Stimulated activated CD8-positive, alpha-beta memory T cell treated with anti-CD3 and anti-CD28 coated beads, Interleukin-4, amount 100 ng/mL, for 24 hours (primary cell): ENCODE measurements at regions not wholly inside any gene's neighbourhood (a gene's known extent, or its start where the extent isn't known, plus 50 kb on each side); places are given as distances from the start of the nearest gene placed in this dataset.
A peak's percentile ranks its signal among the peaks of the same experiment; 100 is the strongest.

Source experiments
- DNase-seq: peaks from one replicate; pipeline ENCODE4 v3.0.0-alpha.2; 2020; ENCODE audit warnings: low read depth

GRCh38 chr2:204234248-204234647, 297.7 kb downstream of the ICOS start:
- no peak for DNase-seq

- no peak for DNase-seq
These were observed 298.3 kb downstream of the ICOS start for GRCh38 chr2:204234879-204235278.

DNA sequence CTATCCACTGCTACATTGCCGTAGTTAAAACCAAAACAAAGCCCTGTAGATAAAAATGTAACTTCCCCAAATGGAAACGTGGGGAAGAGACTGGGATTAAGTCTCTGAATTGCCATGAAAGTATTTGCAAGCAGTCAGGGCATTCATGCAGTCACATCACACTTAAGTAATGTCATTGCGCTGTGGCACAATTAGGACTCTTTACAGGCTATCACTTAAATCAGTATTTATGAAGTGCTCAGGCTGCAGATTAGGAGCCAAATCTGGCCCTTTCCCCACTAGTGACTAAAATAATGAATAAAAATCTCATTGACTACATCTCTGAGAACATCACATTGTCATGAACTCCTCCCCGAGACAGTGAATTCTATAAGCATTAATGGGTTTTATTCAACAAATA, 300.9 kb downstream of the ICOS start:
- DNase-seq, result no peak

DNA sequence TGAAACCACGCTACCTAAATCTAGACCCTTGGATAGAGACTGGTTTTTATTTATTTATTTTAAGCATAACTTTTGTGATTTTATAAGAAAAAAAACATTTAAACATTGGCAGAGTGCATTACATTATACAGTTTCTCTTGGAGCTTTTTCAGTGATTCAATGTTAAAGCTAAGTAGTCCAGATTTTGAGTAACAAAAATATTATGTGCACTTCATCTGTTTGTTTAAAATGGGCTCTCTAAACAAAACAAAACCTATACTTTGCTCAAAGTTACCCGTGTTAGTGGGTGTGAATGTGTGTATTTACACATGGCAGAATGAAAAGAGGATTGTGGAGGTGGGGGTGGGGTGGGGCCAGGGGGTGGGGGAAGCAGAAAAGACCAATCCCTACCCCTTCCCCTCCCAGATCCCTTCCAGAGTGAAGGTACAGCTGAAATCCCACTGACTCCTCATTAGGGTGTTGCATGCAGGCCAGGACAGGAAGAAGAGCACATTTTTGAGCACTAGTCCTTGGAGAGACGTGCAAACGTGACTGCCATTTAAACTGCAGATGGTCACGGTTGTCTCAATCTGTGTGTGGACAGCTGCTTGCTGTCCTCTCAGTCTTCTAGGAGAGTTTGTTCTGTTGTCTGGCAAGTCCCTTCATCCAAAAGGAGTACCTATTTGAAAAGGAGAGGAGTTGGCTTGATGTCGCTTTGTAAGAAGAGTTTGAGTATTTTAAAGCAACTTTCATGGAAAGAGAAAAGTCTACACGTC, 303.0 kb downstream of the ICOS start:
- DNase-seq, result no peak

DNA sequence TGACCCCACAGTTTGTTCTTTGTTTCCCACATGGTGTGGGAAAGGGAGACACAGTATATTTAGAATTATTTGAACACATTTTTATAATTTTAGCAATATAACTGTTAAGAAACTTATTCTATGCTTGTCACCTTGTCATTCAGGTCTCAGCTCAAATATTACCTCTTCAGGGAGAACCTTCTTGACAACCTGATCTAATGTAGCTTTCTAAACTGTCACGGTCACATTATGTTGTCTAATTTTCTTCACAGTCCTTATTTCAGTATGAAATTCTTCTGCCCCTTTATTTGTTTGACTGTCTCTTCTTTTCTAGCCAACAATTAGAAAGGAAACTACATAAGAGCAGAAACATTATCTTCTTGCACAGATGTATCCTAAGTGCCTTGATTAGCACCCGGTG, 304.3 kb upstream of the PARD3B start:
- no peak for DNase-seq

- DNase-seq, result no peak
These were observed 295.8 kb upstream of the PARD3B start for GRCh38 chr2:204249437-204249836.

DNA sequence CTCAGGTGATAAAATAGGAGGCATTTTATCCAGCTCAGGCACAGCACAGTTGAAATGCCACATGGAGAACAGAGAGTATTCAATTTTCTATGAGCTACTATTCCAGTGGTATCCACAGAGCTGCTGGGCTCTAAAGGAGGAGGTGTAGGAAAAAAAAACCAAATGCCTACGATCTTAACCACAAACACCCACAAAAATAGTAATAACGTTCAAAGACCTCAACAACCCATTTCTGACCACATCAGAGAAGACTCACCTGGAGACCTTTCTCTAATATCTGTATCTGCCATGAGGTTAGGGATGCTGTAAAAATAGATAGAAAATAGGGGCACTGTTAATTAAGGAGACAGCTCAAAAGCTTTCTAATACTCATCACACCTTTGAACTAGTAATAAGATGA, 294.6 kb upstream of the PARD3B start:
- no peak for DNase-seq

DNA sequence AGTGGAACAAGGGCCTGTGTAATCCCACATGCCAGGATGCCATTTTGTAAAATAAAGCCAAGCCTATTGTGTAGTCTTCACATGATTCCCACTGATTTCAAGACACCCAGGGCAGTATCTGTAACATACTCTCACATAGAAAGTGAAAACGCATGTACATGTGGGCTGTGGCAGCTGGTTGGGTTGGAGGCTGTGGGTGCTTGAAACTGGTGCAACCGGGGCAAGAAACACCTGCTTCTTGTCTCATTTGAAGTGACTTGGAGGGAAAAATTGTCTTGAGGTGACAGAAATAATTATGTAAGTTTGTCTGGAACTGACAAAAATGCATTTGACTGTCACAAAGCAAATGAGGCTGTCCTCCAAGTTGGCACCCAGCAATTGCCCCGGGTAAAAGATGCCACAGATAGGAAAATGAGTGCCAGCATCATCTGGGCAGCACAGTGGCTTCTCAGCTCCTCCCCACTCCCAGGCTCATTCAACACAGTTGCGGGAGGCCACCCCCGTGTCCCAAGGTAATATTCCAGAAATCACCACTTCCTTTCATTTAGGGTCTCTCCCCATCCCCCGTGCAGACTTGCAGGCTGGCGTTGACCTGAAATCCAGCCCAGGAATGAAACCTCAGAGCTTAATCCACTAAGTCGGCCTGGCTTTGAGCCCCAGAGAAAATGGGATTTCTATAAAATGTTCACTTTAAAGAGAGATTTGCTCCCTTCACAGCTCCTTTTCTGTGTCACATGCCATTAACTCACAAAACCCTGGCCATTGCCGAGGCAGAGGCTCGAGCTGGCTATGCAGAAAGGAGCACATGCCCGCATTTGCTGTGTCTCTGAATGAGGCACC, 293.9 kb upstream of the PARD3B start:
- no peak for DNase-seq

DNA sequence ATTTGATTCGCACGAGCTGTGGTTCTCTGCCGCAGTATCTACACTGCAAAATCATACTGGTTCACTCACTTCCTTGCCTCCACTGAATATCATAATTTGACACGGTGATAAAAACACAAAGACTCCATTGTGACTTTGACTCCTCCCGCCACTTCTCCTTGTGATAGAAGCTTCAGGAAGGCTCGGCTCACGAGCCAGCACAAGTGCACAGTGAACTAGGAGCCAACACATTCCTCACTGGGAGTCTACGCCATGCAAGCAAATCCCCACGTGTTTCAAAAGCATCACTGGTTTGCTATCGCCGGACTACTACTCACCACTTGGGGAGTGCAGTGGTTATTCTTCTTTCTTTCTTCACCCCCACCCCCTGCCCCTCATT, 293.3 kb upstream of the PARD3B start:
- DNase-seq, result no peak

DNA sequence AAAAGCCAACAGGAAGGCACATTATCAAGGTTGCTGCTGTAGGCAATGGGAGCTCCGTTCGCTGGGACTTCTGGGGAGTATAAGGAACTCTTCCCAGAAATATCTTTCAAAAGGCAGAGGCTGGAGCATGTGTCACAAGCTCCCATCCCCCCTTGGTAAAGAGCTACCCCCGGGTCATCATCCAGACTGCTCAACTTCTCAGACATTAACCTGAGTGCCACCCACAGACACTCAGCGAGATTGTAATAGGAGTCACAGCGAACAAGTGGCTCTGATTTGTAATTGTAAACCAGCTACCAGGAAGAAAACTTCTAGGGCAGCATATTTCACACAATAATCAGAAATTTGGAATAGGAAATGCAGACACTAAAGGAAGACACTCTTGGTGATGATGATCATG, 290.2 kb upstream of the PARD3B start:
- DNase-seq, result no peak

- no peak for DNase-seq
These were observed 289.7 kb upstream of the PARD3B start for GRCh38 chr2:204255526-204255925.

- no peak for DNase-seq
These were observed 287.5 kb upstream of the PARD3B start for GRCh38 chr2:204257781-204258180.

- no peak for DNase-seq
These were observed 286.4 kb upstream of the PARD3B start for GRCh38 chr2:204258890-204259289.

GRCh38 chr2:204260162-204260877, 285.0 kb upstream of the PARD3B start:
- peak; percentile 11 for DNase-seq

GRCh38 chr2:204260901-204261300, 284.4 kb upstream of the PARD3B start:
- no peak for DNase-seq

DNA sequence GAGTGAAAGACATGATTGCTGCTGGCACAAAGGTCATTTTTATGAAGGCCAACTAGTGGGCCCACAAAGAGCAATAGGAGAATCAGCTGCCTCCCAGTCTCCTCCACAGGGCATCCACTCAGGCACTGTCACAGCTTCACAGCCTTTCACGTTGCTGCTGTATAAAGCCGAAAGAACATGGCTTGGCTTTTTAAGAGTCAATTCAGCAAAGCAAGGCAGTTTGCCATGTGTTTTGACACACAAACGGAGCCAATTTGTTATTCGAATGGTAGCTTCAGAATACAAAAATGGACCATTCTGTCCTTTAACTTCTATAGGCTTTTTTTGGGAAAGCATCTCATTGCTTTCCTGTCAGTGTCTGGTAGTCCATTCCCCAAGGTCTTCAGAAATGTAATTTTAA, 283.4 kb upstream of the PARD3B start:
- DNase-seq, result no peak

- no peak for DNase-seq
These were observed 281.2 kb upstream of the PARD3B start for GRCh38 chr2:204264085-204264553.

- DNase-seq, result no peak
These were observed 280.6 kb upstream of the PARD3B start for GRCh38 chr2:204264621-204265140.

- no peak for DNase-seq
These were observed 279.5 kb upstream of the PARD3B start for GRCh38 chr2:204265681-204266181.

GRCh38 chr2:204268458-204268857, 276.8 kb upstream of the PARD3B start:
- no peak for DNase-seq

- DNase-seq, result no peak
These were observed 276.3 kb upstream of the PARD3B start for GRCh38 chr2:204268971-204269370.

DNA sequence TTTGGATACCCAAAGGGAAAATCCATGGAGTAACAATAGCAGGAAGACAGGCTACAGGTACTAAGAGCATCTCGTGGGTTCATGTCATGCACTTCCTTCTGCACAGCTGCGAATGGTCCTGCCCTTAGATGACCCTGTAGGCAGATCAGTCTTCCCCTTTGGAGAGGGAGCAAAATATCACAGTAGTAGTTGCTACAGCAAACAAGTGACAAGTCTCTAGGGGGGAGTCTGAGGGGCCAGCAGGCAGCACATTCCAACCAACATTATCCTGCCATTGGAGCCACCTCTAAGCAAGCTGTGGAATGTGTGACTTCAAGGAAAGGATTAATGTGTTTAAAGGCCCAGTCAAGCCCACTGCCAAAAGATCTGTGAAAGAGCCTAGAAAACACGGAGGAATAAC, 273.2 kb upstream of the PARD3B start:
- DNase-seq, result no peak
